ENCODE measurements at regions not wholly inside any gene's neighbourhood (a gene's known extent, or its start where the extent isn't known, plus 50 kb on each side); places are given as distances from the start of the nearest gene placed in this dataset.
"Not testable (repeated sequence)": the region's sequence is repeated elsewhere in the genome, so short reads cannot be mapped to it uniquely, and the experiment has no call there.

DNA sequence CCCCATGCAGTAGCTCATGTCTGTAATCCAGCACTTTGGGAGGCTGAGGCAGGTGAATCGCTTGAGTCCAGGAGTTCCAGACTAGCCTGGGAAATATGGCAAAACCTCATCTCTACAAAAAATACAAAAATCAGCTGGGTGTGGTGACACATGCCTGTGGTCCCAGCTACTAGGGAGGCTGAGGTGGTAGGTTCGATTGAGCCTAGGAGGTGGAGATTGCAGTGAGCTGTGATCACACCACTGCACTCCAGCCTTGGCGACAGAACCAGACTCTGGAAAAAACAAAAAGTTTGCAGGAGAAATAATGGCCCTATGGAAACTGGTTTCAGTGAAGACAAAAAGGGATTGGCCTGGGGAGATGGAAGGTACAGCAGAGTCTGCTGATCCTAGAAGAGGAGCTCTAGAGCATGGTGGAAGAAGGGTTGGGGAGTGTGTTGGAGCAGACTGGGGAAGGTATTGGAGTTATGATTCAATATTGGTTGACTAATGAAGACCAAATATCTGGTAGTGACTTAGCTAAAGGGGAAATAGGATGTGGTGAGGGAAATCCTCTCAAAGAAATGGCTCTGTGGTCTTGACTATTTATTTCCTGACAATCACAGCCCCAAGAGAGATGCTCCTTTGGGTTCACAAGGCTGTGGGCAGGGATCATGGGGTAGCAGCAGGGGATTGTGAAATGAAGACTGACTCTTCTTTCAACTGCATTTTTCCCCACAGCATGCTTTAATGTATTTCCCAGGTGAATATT is 281.9 kb downstream of the UTRN start:
- in situ Hi-C loops (cut with HindIII; ENCODE audit: low sequenced_read_pairs): no loop called here

DNA sequence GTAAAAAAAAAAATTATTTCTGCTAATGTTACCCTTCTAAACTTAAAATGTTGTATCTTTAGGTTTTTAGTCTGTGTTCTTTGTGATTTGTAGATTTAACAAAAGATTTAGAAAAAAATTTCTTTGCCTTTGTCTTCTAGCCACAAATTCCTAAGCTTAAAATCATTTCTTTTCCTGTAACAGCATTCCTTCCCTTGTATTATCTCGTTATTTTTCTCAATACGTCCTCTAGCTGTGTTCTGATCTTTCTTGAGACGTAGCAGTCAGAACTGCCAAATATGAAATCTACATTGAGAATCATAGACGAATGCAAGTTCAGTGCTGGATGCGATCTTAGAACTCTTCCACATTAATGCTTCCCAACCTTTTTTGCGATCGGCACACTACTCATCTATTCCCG is 283.1 kb downstream of the UTRN start:
- in situ Hi-C loops (cut with HindIII; ENCODE audit: low sequenced_read_pairs): no loop called here

DNA sequence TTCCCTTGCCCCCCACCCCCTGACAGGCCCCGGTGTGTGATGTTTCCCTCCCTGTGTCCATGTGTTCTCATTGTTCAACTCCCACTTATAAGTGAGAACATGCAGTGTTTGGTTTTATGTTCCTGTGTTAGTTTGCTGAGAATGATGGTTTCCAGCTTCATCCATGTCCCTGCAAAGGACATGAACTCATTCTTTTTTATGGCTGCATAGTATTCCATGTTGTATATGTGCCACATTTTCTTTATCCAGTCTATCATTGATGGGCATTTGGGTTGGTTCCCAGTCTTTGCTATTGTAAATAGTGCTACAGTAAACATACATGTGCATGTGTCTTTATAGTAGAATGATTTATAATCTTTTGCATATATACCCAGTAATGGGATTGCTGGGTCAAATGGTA is 287.4 kb downstream of the UTRN start:
- in situ Hi-C loops (cut with HindIII; ENCODE audit: low sequenced_read_pairs): not testable (repeated sequence)

DNA sequence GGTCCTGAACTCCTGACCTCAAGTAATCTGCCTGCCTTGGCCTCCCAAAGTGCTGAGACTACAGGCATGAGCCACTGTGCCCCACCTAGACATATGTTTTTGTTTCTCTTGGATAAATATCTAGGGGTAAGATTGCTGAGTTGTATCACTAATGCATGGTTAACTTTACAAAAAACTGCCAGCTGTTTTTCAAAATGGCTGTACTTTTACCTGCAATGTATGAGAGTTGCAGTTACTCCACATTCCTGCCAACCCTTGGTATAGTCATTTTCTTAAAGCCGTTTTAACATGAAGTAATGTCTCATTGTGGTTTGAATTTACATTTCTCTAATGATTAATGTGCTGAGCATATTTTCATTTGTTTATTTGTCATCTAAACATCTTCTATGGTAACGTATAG is 289.7 kb downstream of the UTRN start:
- in situ Hi-C loops (cut with HindIII; ENCODE audit: low sequenced_read_pairs): no loop called here

DNA sequence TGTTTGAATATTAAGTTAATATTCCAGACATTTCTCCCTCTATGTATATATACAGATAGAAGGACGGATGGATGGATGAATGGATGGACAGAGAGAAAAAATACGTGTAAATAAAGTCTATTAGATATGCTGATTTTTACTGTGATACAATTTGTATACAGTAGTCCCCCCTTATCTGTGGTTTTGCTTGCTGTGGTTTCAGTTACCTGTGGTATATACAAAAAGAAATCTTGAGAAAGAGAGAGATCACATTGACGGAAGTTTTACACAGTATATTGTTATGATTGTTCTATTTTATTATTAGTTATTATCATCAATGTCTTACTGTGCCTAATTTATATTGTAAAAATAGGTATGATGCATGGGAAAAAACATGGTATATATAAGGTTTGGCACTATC is 290.2 kb downstream of the UTRN start:
- in situ Hi-C loops (cut with HindIII; ENCODE audit: low sequenced_read_pairs): no loop called here

DNA sequence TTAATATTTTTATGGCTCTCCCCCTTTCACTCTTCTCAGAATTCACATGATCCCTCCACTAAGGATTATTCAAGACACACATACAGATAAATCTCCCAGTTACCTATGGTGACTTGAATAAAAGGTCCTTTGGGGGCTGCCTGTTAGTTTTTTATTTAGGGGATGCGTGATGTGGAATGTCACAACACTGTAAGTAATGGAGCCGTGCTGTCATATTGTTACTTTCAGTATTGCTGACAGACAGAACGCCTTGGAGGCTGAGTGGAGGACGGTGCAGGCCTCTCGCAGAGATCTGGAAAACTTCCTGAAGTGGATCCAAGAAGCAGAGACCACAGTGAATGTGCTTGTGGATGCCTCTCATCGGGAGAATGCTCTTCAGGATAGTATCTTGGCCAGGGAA is 291.7 kb downstream of the UTRN start:
- in situ Hi-C loops (cut with HindIII; ENCODE audit: low sequenced_read_pairs): no loop called here

DNA sequence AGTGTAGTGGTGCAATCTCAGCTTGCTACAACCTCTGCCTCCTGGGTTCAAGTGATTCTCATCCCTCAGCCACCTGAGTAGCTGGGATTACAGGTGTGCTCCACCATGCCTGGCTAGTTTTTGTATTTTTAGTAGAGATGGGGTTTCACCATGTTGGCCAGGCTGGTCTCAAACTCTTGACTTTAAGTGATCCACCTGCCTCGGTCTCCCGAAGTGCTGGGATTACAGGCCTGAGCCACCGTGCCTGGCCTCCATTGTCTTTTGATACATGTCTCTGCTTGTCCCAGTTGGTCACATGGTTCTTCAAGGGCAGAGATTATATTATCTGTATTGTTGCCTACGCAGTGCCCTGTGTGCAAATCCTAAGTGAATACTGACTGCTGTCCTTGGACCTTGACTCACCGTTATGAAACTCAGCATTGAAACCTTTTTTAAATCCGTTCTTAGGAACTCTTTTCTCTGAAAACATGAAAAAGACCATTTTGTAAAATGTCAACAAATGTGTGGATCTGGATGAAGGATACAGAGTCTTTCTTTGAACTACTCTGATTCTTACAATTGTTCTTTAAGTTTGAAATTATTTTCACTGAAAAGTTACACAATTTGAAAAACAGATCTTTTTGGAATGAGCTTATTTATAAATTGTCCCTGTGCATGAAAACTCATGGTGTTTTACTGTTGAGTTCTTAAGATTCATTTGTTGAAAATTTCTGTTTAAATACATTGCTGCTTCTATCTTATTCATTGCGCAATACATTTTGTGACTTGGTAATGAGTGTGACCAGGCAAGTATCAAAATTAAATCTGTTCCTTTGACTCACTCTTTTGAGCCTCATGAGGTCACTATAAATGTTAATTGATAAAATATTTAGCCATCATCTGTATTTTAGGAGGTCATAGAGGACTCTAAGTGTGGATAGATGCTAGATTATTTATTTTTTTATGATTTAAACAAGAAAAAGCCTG is 293.5 kb downstream of the UTRN start:
- in situ Hi-C loops (cut with HindIII; ENCODE audit: low sequenced_read_pairs): no loop called here

DNA sequence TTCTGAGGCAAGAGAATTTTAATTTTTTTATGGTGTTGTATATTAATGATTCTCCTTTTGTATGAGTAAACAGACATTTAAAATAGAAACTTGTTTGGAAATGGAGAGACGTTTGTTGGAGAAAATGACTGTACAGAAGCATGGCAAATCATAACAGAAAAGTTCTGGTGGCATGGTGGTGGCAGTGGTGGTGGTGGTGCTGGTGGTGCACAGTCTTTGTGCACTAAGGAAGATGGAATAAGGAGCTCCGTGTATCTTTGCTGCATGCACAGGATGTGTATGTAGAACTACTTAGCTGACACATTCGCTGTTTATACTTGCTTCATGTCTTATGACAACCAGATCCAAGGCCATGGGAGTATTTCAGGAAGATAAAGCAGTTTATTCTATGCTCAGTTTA is 294.9 kb downstream of the UTRN start:
- in situ Hi-C loops (cut with HindIII; ENCODE audit: low sequenced_read_pairs): no loop called here

DNA sequence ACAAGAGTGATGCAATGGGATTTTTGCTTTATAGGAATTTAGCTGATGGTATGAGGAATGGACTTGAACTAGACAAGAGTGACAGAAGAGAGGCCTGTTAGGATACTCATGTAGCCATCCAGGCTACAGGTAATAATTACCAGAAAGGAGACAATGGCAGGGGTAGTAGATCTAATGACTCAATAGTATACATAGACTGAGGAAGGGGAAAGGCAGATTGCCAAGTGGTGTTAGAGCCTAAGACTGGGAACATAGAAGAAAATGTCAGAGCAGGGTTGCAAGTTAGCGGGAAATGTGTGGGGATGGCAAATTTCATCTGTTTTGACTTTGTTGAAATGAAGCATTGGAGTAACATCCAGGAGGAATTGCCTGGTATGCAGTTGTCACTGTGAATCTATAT is 295.6 kb downstream of the UTRN start:
- in situ Hi-C loops (cut with HindIII; ENCODE audit: low sequenced_read_pairs): no loop called here

DNA sequence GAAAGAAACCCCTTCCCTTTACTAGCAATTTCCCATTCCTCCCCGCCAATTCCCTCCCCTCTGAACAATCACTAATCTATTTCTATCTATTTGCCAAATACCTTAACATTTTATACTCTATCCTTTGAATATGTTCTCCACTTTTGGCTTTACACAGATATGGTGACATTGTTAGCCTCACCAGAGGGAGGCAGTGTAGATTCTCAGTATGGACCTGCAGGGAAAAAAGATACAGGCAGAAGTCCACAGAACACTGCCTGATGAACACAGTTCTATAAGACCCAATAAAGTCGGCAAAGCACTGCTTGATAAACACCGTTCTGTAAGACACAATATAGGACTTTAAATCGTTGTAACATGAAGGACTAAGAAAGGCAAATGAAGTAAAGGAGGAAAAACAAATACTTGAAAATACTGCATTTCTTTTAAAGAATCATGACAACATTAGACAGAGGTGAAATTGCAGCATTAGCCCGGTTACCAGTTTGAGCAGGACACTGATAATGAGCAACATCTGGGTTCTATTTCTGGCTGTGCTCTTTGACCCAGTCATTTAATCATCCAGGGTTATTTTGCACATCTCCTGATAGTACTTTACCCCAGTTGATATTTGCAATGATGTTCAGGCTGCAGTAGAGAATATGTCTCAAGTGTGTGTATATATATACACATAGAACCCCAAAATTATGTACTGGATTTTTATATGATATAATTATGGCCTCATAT is 296.8 kb downstream of the UTRN start:
- in situ Hi-C loops (cut with HindIII; ENCODE audit: low sequenced_read_pairs): no loop called here

DNA sequence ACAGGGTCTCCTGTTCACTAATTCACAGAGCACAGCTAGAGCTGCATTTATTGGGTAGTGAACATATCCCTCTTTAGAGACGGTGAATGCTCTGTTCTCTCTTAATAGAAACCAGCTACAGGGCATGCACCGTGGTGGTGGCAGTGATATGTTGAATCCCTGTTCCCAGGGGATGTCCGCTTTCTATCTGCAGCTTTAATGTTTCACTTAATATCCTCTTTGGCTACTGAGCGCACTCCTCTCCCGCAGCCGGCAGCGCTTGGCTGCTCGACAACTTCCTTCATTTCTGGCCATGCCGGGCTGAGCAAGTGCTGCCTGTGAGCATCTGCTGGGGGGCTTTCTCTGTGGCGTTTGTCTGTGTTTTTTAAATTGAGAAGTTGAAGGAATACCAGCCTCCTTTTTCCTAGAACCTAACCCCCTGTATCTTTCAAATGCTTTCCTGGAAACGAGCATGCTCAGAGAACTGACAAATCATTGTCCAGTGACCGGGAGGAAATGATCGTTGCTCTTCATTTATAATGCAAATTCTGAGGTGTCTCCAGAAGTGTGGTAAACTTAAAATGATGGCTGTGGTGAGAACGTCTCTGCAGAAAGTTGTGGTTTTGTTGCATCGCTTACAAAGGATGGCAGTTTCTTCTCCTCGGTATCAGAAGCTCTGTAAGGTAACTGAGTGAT is 297.9 kb downstream of the UTRN start:
- in situ Hi-C loops (cut with HindIII; ENCODE audit: low sequenced_read_pairs): no loop called here

DNA sequence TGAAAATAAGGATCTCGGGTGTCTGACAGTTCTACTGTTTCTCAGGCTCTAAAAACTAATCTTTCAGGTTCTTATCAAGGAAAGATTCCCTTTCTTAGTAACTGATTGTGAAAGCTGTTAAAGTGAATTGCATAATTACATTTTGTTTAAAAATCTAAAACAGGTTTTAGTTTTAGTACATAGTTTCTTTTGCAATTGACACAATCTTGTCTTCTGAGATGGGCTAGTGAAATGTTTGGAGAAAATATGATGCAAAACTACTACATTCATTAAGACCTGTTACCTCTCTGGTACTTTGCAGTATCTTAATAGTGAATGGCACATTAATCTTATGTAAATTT is 298.4 kb downstream of the UTRN start:
- in situ Hi-C loops (cut with HindIII; ENCODE audit: low sequenced_read_pairs): no loop called here

DNA sequence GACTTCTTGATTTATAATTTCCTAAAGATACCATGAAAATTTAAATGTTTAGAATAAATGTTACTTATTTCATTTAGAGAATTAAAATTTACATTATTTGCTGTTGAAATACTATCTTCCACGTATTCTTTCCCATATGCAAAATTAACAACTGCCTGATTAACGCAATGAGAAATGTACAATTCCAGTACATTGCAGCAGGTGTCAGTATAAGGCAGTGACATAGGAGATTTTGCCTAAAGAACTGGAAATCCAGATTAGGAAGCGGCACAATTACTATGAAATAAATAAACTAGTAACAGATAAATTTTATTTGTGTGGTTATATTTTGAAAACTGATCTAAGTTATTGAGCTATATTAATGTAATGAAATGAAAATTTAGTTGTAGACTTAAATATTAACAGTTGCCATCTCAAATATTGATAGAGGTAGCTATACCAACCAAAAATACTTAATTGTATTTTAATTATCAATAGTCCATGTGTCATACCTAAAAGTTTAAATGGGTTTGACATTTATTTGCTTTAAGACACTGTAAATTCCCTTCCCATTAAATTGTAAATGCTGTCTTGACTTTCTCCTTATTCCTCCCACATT is 300.2 kb downstream of the UTRN start:
- in situ Hi-C loops (cut with HindIII; ENCODE audit: low sequenced_read_pairs): no loop called here

DNA sequence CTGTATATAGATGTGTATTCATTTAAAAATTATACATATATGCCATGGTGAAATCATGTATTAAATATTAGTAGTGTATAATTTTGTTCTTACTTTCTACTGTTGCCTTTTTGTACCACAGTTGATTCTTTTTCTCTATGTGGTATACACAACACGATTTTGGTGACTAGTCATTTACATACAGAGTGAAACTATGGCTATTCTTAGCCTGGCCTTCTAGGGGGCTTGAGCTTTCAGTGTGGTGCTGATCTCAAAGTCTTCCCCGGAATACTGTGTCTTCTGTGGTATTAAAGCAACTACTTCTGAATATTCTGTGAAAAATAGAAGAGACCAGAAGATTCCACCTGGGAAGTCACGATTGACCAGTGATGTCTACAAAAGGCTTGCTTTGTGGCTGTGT is 301.9 kb downstream of the UTRN start:
- in situ Hi-C loops (cut with HindIII; ENCODE audit: low sequenced_read_pairs): no loop called here

DNA sequence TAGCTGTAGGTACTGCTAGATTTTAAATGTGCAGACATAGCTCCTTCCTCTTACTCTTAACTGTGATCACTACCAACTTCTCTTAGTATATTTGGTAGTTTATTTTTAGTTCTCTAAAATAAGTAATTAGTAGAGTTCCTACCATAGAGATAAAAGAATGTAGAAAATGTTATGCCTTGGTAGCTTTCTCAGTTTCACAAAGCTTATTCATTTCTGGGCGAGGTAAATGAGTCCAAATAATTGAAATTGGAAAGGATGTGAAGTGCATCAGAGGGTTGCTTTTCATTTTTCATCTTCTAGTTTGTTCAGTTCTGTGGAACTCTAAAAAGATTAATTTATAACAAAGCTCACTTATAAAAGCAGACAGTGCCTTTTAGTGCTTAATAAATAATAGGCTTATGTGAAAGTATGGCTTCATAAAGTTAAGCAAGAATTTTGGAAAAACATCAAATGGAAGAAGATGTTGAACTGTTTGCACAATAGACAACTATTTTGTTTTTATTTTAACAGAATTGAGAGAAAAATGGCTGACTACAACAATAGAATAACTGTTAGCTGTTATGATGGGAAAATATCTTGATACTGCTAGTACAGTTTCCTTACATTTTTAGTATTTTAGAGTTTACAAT is 303.7 kb downstream of the UTRN start:
- in situ Hi-C loops (cut with HindIII; ENCODE audit: low sequenced_read_pairs): no loop called here

DNA sequence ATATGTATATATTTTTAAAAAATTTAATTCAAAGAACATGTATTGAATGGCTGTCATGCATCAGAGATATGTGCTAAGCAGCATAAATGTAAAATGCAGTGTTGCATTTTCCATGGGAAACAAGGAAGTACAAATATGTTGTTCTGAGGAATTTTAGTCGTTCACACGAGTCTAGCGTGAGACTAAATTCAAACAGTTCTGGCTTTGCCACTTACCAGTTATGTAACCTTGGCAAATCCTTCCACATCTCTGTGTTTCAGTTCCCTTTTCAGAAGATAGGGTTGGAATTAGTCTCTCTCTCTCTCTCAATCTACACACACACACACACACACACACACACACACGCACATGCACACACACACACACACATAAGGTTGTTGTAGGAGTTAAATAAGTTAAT is 305.4 kb downstream of the UTRN start:
- in situ Hi-C loops (cut with HindIII; ENCODE audit: low sequenced_read_pairs): no loop called here

DNA sequence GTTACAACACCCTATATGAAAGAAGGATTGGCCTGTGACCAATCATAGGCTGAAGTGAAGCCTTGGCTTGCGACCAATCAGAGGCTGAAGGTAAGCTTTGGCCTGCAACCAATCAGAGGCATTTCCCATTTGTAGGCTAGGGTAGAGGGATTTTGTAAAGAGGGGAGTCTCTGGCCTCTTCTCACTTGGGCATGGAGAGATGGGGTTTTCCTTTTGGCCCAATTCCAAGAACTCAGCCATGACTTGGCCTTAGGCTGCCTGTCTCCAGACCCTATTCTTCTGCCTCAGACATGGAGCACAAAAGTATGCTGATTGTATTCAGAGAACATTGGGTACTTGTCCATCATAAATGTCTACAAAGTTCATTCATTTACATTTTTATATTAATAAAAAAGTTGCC is 308.3 kb downstream of the UTRN start:
- in situ Hi-C loops (cut with HindIII; ENCODE audit: low sequenced_read_pairs): no loop called here

DNA sequence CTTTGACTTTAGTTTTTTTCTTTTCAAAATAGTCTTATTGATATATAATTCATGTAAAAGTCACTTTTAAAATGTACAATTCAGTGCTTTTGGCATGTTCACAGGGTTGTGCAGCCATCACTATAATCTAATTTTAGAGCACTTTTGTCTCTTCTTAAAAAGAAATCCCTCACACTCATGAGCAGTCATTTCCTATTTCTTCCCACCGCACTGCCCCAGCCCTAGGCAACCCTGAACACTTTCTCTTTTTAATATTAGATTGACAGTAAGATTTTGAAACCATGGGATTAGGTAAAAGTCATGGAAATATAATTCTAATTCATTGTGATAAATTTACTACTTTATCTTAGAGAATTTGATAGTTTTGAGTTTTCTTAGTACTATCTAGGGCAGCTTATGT is 309.4 kb downstream of the UTRN start:
- in situ Hi-C loops (cut with HindIII; ENCODE audit: low sequenced_read_pairs): no loop called here

DNA sequence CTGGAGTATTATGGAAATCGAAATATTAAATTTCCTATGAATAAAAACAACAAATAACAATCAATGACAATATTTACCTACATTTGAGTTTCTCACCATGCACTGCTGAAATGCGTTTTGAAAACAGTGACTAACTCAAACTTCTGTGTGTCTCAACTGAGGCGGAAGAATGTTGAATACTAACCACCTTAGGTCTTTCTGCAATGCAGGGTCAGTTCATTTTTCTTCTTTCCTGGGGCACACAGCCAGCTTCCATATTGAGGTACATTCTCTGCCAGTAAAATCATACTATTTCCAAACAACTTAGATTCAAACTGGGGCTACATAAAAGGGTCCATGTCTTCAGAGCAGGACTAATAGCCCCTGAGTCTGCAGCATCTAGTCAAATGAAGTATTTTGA is 310.1 kb downstream of the UTRN start:
- in situ Hi-C loops (cut with HindIII; ENCODE audit: low sequenced_read_pairs): no loop called here

DNA sequence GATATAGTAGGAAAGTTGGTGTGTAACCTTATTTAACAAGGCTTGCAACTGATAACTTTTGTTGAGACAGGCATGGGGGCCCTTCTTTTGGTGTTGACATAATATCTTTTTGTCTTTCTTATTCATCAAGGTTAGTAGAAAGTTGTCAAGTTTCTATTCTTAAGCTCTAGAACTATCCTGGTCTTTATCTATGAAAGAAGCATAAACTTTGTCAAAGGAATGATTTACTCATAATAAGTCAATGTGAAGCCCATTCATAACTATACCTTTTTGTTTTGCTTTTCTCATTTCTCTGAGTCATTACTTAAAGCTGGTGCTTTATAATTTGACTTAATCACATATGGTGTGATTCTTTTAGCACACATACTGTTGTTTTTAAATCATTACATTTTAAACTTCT is 312.4 kb downstream of the UTRN start:
- in situ Hi-C loops (cut with HindIII; ENCODE audit: low sequenced_read_pairs): no loop called here
